Erythroblast (primary cell): ENCODE measurements at regions not wholly inside any gene's neighbourhood (a gene's known extent, or its start where the extent isn't known, plus 50 kb on each side); places are given as distances from the start of the nearest gene placed in this dataset.
"Not testable (repeated sequence)": the region's sequence is repeated elsewhere in the genome, so short reads cannot be mapped to it uniquely, and the experiment has no call there.

ENCODE experiments used
- DNase-seq, 2 experiments: peaks; one replicate each; lab custom pipeline; 2025; lab: John Stamatoyannopoulos, UW
- GATA1 ChIP-seq: IDR thresholded peaks from 2 replicates; pipeline ENCODE4 v1.6.1; 2011; ENCODE audit warnings: low read depth, mild to moderate bottlenecking, control low read depth, low read length, moderate library complexity
- POLR2A ChIP-seq: IDR thresholded peaks from 2 replicates; pipeline ENCODE4 v1.6.1; 2011; ENCODE audit warnings: mild to moderate bottlenecking, low read length

GRCh38 chr21:41624674-41625310 lies 116.8 kb upstream of the TMPRSS2 start:
- TF ChIP-seq POLR2A: no peak
- no peak for TF ChIP-seq GATA1
- no peak for DNase-seq

GRCh38 chr21:41623945-41624344 lies 116.0 kb upstream of the TMPRSS2 start:
- TF ChIP-seq POLR2A (no peak), GATA1 (no peak)

GRCh38 chr21:41622831-41623548 lies 115.0 kb upstream of the TMPRSS2 start:
- TF ChIP-seq POLR2A: no peak
- no peak for TF ChIP-seq GATA1
- DNase-seq: no peak

More at GRCh38 chr21:41623945-41624344, 116.0 kb upstream of the TMPRSS2 start:
- DNase-seq: no peak

GRCh38 chr21:41622201-41622600 lies 114.2 kb upstream of the TMPRSS2 start:
- no peak for DNase-seq
- TF ChIP-seq POLR2A: no peak
- TF ChIP-seq GATA1: no peak

GRCh38 chr21:41621513-41621912 lies 113.6 kb upstream of the TMPRSS2 start:
- no peak for DNase-seq
- TF ChIP-seq GATA1 (no peak), POLR2A (no peak)

- DNase-seq: no peak
- TF ChIP-seq POLR2A (no peak), GATA1 (no peak)
These were observed 113.0 kb upstream of the TMPRSS2 start for GRCh38 chr21:41620982-41621381.

- DNase-seq: no peak
- TF ChIP-seq GATA1: no peak
- TF ChIP-seq POLR2A: no peak
These were observed 112.6 kb upstream of the TMPRSS2 start for GRCh38 chr21:41620541-41620940.

GRCh38 chr21:41616031-41616591 lies 108.2 kb upstream of the TMPRSS2 start:
- TF ChIP-seq POLR2A (no peak), GATA1 (no peak)
- no peak for DNase-seq

GRCh38 chr21:41615613-41616012 lies 107.7 kb upstream of the TMPRSS2 start:
- DNase-seq: no peak
- no peak for TF ChIP-seq POLR2A
- TF ChIP-seq GATA1: no peak

GRCh38 chr21:41614511-41614910 lies 106.6 kb upstream of the TMPRSS2 start:
- no peak for DNase-seq
- TF ChIP-seq POLR2A: no peak
- no peak for TF ChIP-seq GATA1

- TF ChIP-seq POLR2A (no peak), GATA1 (no peak)
- DNase-seq: no peak
These were observed 105.6 kb upstream of the TMPRSS2 start for GRCh38 chr21:41613533-41613909.

GRCh38 chr21:41612674-41613532 lies 104.9 kb upstream of the TMPRSS2 start:
- TF ChIP-seq POLR2A (no peak), GATA1 (no peak)
- peak; percentile 15 to 33 for DNase-seq

- TF ChIP-seq POLR2A: no peak
- no peak for TF ChIP-seq GATA1
- DNase-seq: no peak
These were observed 104.1 kb upstream of the TMPRSS2 start for GRCh38 chr21:41611966-41612606.

- no peak for TF ChIP-seq POLR2A
- no peak for TF ChIP-seq GATA1
- no peak for DNase-seq
These were observed 103.5 kb upstream of the TMPRSS2 start for GRCh38 chr21:41611441-41611840.

- not testable (repeated sequence) for DNase-seq
These were observed 102.8 kb upstream of the TMPRSS2 start for GRCh38 chr21:41610840-41611115.
